K562 (cell line): ENCODE measurements at regions not wholly inside any gene's neighbourhood (a gene's known extent, or its start where the extent isn't known, plus 50 kb on each side); places are given as distances from the start of the nearest gene placed in this dataset.

Experiments used
- ATAC-seq: fragments of 200-7000 bp; cut with Tn5 transposase; 3 replicates; pipeline ENCODE4 v1.9.1; 2020; ENCODE audit warnings: moderate library complexity
- BruUV-seq: library from RNA; stranded (reverse); fragments of 400-500 nt; replicated peaks from 2 replicates; lab custom pipeline; 2021; lab: Mats Ljungman, UMichigan
- CTCF ChIA-PET: fragments of 300-600 bp; formaldehyde crosslinking; extraction: SDS; loops from one replicate; lab custom pipeline; 2021; ENCODE audit warnings: low intra/inter-chr PET ratio; lab: Yijun Ruan, JAX
- POLR2A ChIA-PET: fragments of 300-600, 350-650 bp; sonication (Branson Sonifier 250); formaldehyde crosslinking; extraction: SDS; loops from one replicate; lab custom pipeline; 2021; ENCODE audit warnings: antibody characterized with exemption, inconsistent platforms; lab: Yijun Ruan, JAX
- DNase-seq, 4 experiments: peaks; one replicate each; pipeline versions ENCODE4 v3.0.0 to v3.0.0-alpha.2; 2011 to 2018; ENCODE audit warnings: low spot score in 3 of 4, mixed read lengths in 3 of 4; ENCODE audit errors: extremely low read depth in 1 of 4
- FAIRE-seq: peaks from 2 replicates; lab custom pipeline; 2011; peaks lifted over from hg19 to GRCh38; lab: Jason Lieb, UNC
- H2AFZ ChIP-seq: 2 replicates; pipeline ENCODE4 v1.6.0; 2011; ENCODE audit warnings: low read depth, low read length, control low read depth, inconsistent platforms
- H3K27ac ChIP-seq: fragments of 200-600 bp; 3 replicates; pipeline ENCODE4 v1.8.0; 2011; ENCODE audit warnings: low read depth, mild to moderate bottlenecking, control low read depth, inconsistent platforms, low read length, moderate library complexity, mixed read lengths; ENCODE audit errors: extremely low read depth
- H3K27me3 ChIP-seq, 2 experiments: fragments of 300-600 bp in 1 of 2; 2 replicates in 1 of 2; 3 replicates in 1 of 2; pipeline versions ENCODE4 v1.6.0 to v1.8.0; 2011; ENCODE audit warnings: inconsistent platforms in 2 of 2, low read length in 2 of 2, mild to moderate bottlenecking in 1 of 2, mixed read lengths in 1 of 2, moderate library complexity in 1 of 2; ENCODE audit not compliant: control insufficient read depth in 2 of 2, insufficient read depth in 2 of 2
- H3K36me3 ChIP-seq: fragments of 300-600 bp; 3 replicates; pipeline ENCODE4 v1.8.0; 2011; ENCODE audit warnings: mild to moderate bottlenecking, low read length, inconsistent platforms; ENCODE audit not compliant: control insufficient read depth, insufficient read depth
- H3K4me1 ChIP-seq, 2 experiments: fragments of 200-600 bp in 1 of 2; replicated peaks in 1 of 2; 2 replicates in 1 of 2; 3 replicates in 1 of 2; pipeline versions ENCODE4 v1.5.1 to v1.8.0; 2011; ENCODE audit warnings: inconsistent platforms in 2 of 2, low read length in 2 of 2, mild to moderate bottlenecking in 1 of 2, mixed read lengths in 1 of 2, moderate library complexity in 1 of 2; ENCODE audit not compliant: control insufficient read depth in 2 of 2, insufficient read depth in 2 of 2
- H3K4me2 ChIP-seq: 2 replicates; pipeline ENCODE4 v1.6.1; 2011; ENCODE audit warnings: low read length, control low read depth, inconsistent platforms, mixed read lengths; ENCODE audit not compliant: insufficient read depth
- H3K4me3 ChIP-seq: fragments of 200-600 bp; sonication (generic), shearing (Covaris generic); 2 replicates; pipeline ENCODE4 v1.5.1; 2016; ENCODE audit warnings: control low read depth, inconsistent platforms
- H3K79me2 ChIP-seq: fragments of 200-600 bp; 3 replicates; pipeline ENCODE4 v1.8.0; 2011; ENCODE audit warnings: low read length, inconsistent platforms; ENCODE audit not compliant: control insufficient read depth, insufficient read depth
- H3K9ac ChIP-seq, 2 experiments: 2 replicates each; pipeline versions ENCODE4 v1.6.0 to v1.6.1; 2011; ENCODE audit warnings: low read depth in 2 of 2, low read length in 2 of 2, control low read depth in 1 of 2, inconsistent platforms in 1 of 2, mild to moderate bottlenecking in 1 of 2, mixed read lengths in 1 of 2; ENCODE audit not compliant: insufficient read depth in 1 of 2
- H3K9me1 ChIP-seq: one replicate; pipeline ENCODE4 v1.6.0; 2011; ENCODE audit warnings: inconsistent platforms, mild to moderate bottlenecking, low read length, moderate library complexity; ENCODE audit not compliant: control insufficient read depth, insufficient read depth
- H3K9me3 ChIP-seq: replicated peaks from 2 replicates; pipeline ENCODE4 v1.5.1; 2011; ENCODE audit warnings: low read depth, low read length, inconsistent platforms; ENCODE audit not compliant: control insufficient read depth, insufficient read depth
- H4K20me1 ChIP-seq: replicated peaks from 2 replicates; pipeline ENCODE4 v1.6.1; 2011; ENCODE audit warnings: low read length, inconsistent platforms, mixed read lengths; ENCODE audit not compliant: control insufficient read depth, insufficient read depth
- ZBTB26 ChIP-seq: fragments of 450-650 bp; formaldehyde crosslinking; IDR thresholded peaks from 2 replicates; pipeline ENCODE4 v1.4.0; 2022; ENCODE audit warnings: missing genetic modification characterization
- ZKSCAN3 ChIP-seq: fragments of 250-450 bp; sonication (Bioruptor Pico); IDR thresholded peaks from 2 replicates; pipeline ENCODE4 v1.4.0; 2020
- WGBS: fragments of 100-300 bp; shearing (Covaris generic); methylation state at CpG from one replicate; pipeline ENCODE4 v1.1.6; 2016; ENCODE audit warnings: low coverage, mixed read lengths; ENCODE audit not compliant: insufficient coverage; ENCODE audit errors: missing lambda C conversion rate; 5-methylcytosine and 5-hydroxymethylcytosine counted together
- in situ Hi-C: fragments of 300-500 bp; cut with MboI; formaldehyde crosslinking; loops from 4 replicates; pipeline ENCODE4 v1.15.0; 2018; ENCODE audit warnings: inconsistent platforms, mixed read lengths
- intact Hi-C: fragments of 100-400 bp; cut with micrococcal nuclease; formaldehyde crosslinking; loops from 2 replicates; pipeline ENCODE4 v1.14.2; 2022
- TF ChIP-seq, protein P1 (sequence below): fragments of 250-450 bp; sonication (Bioruptor Pico); IDR thresholded peaks from 2 replicates; pipeline ENCODE4 v1.8.0; 2022; ENCODE audit warnings: inconsistent platforms, mild to moderate bottlenecking, moderate library complexity, borderline replicate concordance
- TF ChIP-seq, protein P2 (sequence below): fragments of 250-450 bp; sonication (Bioruptor Pico); IDR thresholded peaks from 2 replicates; pipeline ENCODE4 v1.9.0; 2021; ENCODE audit warnings: mild to moderate bottlenecking, inconsistent platforms

GRCh38 chr18:24663026-24663425 lies 202.6 kb downstream of the HRH4 start (continued):
- TF ChIP-seq, protein P1, sequence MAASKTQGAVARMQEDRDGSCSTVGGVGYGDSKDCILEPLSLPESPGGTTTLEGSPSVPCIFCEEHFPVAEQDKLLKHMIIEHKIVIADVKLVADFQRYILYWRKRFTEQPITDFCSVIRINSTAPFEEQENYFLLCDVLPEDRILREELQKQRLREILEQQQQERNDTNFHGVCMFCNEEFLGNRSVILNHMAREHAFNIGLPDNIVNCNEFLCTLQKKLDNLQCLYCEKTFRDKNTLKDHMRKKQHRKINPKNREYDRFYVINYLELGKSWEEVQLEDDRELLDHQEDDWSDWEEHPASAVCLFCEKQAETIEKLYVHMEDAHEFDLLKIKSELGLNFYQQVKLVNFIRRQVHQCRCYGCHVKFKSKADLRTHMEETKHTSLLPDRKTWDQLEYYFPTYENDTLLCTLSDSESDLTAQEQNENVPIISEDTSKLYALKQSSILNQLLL = no peak
- TF ChIP-seq, protein P2, sequence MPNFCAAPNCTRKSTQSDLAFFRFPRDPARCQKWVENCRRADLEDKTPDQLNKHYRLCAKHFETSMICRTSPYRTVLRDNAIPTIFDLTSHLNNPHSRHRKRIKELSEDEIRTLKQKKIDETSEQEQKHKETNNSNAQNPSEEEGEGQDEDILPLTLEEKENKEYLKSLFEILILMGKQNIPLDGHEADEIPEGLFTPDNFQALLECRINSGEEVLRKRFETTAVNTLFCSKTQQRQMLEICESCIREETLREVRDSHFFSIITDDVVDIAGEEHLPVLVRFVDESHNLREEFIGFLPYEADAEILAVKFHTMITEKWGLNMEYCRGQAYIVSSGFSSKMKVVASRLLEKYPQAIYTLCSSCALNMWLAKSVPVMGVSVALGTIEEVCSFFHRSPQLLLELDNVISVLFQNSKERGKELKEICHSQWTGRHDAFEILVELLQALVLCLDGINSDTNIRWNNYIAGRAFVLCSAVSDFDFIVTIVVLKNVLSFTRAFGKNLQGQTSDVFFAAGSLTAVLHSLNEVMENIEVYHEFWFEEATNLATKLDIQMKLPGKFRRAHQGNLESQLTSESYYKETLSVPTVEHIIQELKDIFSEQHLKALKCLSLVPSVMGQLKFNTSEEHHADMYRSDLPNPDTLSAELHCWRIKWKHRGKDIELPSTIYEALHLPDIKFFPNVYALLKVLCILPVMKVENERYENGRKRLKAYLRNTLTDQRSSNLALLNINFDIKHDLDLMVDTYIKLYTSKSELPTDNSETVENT (CRISPR knock-in tag) = no peak
- TF ChIP-seq ZBTB26 (CRISPR knock-in tag) = no peak
- TF ChIP-seq, all 486 proteins: peak for 0

GRCh38 chr18:24669015-24669414 lies 208.6 kb downstream of the HRH4 start:
- no TSS peak for BruUV-seq
- DNase-seq (no peak), FAIRE-seq (no peak), ATAC-seq (no peak)
- no peaks in the 10 kb centered on the region for H3K79me2 ChIP-seq
- H3K4me2 ChIP-seq = no peak overlapping the region
- ChIA-PET POLR2A (no interaction called here), CTCF (no interaction called here)
- intact Hi-C loops (no loop called here), in situ Hi-C loops (no loop called here)
- WGBS = 2% methylated on average over 2 of the region's 2 CpGs
- H3K4me3 ChIP-seq = no peak overlapping the region
- no peak overlapping the region for H3K9ac ChIP-seq
- no peak overlapping the region for H2AFZ ChIP-seq
- no peaks in the 10 kb centered on the region for H3K4me1 ChIP-seq
- H3K27ac ChIP-seq = no peak overlapping the region
- H3K9me3 ChIP-seq = no peaks in the 10 kb centered on the region
- no peaks in the 10 kb centered on the region for H3K9me1 ChIP-seq
- no peaks in the 10 kb centered on the region for H3K36me3 ChIP-seq
- H3K27me3 ChIP-seq = no peaks in the 10 kb centered on the region
- H4K20me1 ChIP-seq = no peaks in the 10 kb centered on the region
- TF ChIP-seq ZKSCAN3 (CRISPR knock-in tag) = no peak
